NT2/D1 (cell line): ENCODE measurements at regions not wholly inside any gene's neighbourhood (a gene's known extent, or its start where the extent isn't known, plus 50 kb on each side); places are given as distances from the start of the nearest gene placed in this dataset.

ENCODE experiments used
- SUZ12 ChIP-seq: IDR thresholded peaks from 2 replicates; pipeline ENCODE4 v1.6.1; 2011; ENCODE audit not compliant: insufficient read length, insufficient read depth; ENCODE audit errors: extremely low read depth
- YY1 ChIP-seq: IDR thresholded peaks from 2 replicates; pipeline ENCODE4 v1.6.1; 2011; ENCODE audit not compliant: insufficient read length, insufficient read depth
- ZNF274 ChIP-seq: IDR thresholded peaks from 2 replicates; pipeline ENCODE4 v1.6.1; 2011; ENCODE audit warnings: mild to moderate bottlenecking, low read depth, low read length

GRCh38 chr10:128265596-128265995 lies 139.4 kb upstream of the MKI67 start:
- TF ChIP-seq YY1 (no peak), ZNF274 (no peak), SUZ12 (no peak)
